ENCODE measurements at regions not wholly inside any gene's neighbourhood (a gene's known extent, or its start where the extent isn't known, plus 50 kb on each side); places are given as distances from the start of the nearest gene placed in this dataset.

DNA sequence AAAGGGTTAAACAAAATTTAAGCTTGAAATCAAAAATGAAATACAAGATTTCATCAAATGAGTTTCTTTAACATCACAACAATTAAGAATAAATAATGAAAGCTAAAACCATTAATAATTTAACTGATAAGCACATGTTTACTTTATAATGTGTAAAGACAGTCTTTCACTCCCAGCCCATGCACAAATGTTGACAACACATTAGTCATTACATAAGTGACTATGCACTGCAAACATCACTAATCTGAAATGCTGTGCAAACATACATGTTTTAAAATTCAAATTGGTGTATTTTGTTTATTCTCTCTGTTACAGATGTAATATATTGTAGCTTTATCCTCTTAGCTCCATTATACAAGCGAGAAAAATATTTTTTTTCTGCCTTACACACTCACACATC is 220.6 kb upstream of the CPXCR1 start:
- no peak for TF ChIP-seq CTCF (IDR thresholded peaks at IDR 0.05; ENCODE audit: insufficient read depth, low read length, poor library complexity, severe bottlenecking)
- no peak overlapping the region for H3K4me3 ChIP-seq (ENCODE audit: low read depth, low read length)
- H3K36me3 ChIP-seq (ENCODE audit: control insufficient read depth, insufficient read depth, low read length) = no peaks in the 10 kb centered on the region
- no peaks in the 10 kb centered on the region for H3K27me3 ChIP-seq (ENCODE audit: control insufficient read depth, insufficient read depth, low read length)
- DNase-seq (ENCODE audit: low read depth) = no peak

DNA sequence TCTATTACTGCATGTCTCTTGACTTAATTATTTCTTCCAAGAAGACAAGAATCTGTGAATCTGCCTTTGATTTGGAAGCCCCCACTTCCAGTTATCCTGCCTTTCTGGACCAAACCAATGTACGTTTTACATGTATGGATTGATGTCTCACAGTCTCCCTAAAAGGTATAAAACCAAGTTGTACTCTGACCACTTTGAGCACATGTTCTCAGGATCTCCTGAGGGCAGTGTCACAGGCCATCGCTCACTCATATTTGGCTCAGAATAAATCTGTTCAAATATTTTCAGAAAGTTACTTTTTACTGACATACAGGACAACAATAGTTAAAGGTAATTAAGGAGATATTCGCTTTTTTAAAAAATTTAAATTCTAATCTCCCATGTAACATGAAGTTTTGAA is 188.6 kb upstream of the CPXCR1 start:
- no peaks in the 10 kb centered on the region for H3K27me3 ChIP-seq (ENCODE audit: control insufficient read depth, insufficient read depth, low read length)
- H3K4me3 ChIP-seq (ENCODE audit: low read depth, low read length) = no peak overlapping the region
- no peak for TF ChIP-seq CTCF (IDR thresholded peaks at IDR 0.05; ENCODE audit: insufficient read depth, low read length, poor library complexity, severe bottlenecking)
- no peaks in the 10 kb centered on the region for H3K36me3 ChIP-seq (ENCODE audit: control insufficient read depth, insufficient read depth, low read length)
- no peak for DNase-seq (ENCODE audit: low read depth)

- no peak for TF ChIP-seq CTCF (IDR thresholded peaks at IDR 0.05; ENCODE audit: insufficient read depth, low read length, poor library complexity, severe bottlenecking)
- DNase-seq (ENCODE audit: low read depth) = no peak
- Histone ChIP-seq H3K27me3 (ENCODE audit: control insufficient read depth, insufficient read depth, low read length) (no peaks in the 10 kb centered on the region), H3K36me3 (ENCODE audit: control insufficient read depth, insufficient read depth, low read length) (no peaks in the 10 kb centered on the region), H3K4me3 (ENCODE audit: low read depth, low read length) (no peak overlapping the region)
Observed at GRCh38 chrX:88560673-88561330, 186.2 kb upstream of the CPXCR1 start.

- H3K4me3 ChIP-seq (ENCODE audit: low read depth, low read length) = no peak overlapping the region
- no peak for TF ChIP-seq CTCF (IDR thresholded peaks at IDR 0.05; ENCODE audit: insufficient read depth, low read length, poor library complexity, severe bottlenecking)
- H3K27me3 ChIP-seq (ENCODE audit: control insufficient read depth, insufficient read depth, low read length) = no peaks in the 10 kb centered on the region
- DNase-seq (ENCODE audit: low read depth) = no peak
- H3K36me3 ChIP-seq (ENCODE audit: control insufficient read depth, insufficient read depth, low read length) = no peaks in the 10 kb centered on the region
Observed at GRCh38 chrX:88584283-88584682, 162.7 kb upstream of the CPXCR1 start.

DNA sequence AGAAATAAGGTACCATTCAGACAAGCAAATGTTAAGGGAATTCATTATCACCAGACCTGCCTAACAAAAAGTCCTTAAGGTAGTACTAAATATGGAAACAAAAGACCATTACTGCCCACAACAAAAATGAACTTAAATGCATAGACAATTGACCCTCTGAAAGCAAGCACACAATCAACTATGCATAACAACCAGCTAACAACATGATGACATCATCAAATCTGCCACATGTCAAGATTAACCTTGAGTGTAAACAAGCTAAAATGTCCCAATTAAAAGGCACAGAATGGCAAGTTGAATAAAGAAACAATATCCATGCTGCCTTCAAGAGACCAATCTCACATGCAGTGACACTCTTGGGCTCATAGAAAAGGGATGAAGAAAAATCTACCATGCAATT is 160.7 kb upstream of the CPXCR1 start:
- H3K36me3 ChIP-seq (ENCODE audit: control insufficient read depth, insufficient read depth, low read length) = no peaks in the 10 kb centered on the region
- H3K27me3 ChIP-seq (ENCODE audit: control insufficient read depth, insufficient read depth, low read length) = no peaks in the 10 kb centered on the region
- no peak overlapping the region for H3K4me3 ChIP-seq (ENCODE audit: low read depth, low read length)
- DNase-seq (ENCODE audit: low read depth) = no peak
- no peak for TF ChIP-seq CTCF (IDR thresholded peaks at IDR 0.05; ENCODE audit: insufficient read depth, low read length, poor library complexity, severe bottlenecking)

GRCh38 chrX:88603237-88603636 is 143.8 kb upstream of the CPXCR1 start:
- no peak for TF ChIP-seq CTCF (IDR thresholded peaks at IDR 0.05; ENCODE audit: insufficient read depth, low read length, poor library complexity, severe bottlenecking)
- DNase-seq (ENCODE audit: low read depth) = no peak
- Histone ChIP-seq H3K36me3 (ENCODE audit: control insufficient read depth, insufficient read depth, low read length) (no peaks in the 10 kb centered on the region), H3K4me3 (ENCODE audit: low read depth, low read length) (no peak overlapping the region), H3K27me3 (ENCODE audit: control insufficient read depth, insufficient read depth, low read length) (no peaks in the 10 kb centered on the region)

All from kidney epithelial cell (primary cell).